Type B pancreatic cell (in vitro differentiated cells): ENCODE measurements at regions not wholly inside any gene's neighbourhood (a gene's known extent, or its start where the extent isn't known, plus 50 kb on each side); places are given as distances from the start of the nearest gene placed in this dataset.

Experiments used
- DNase-seq: peaks from one replicate; pipeline ENCODE4 v3.0.0; 2021; ENCODE audit warnings: mixed read lengths; ENCODE audit not compliant: unreplicated experiment; ENCODE audit errors: extremely low spot score
- H3K27ac Mint-ChIP-seq: 2 replicates; pipeline ENCODE4 v1.8.0; 2021; ENCODE audit warnings: mild to moderate bottlenecking, mixed read lengths
- H3K27me3 Mint-ChIP-seq: 2 replicates; pipeline ENCODE4 v1.8.0; 2021; ENCODE audit warnings: mixed read lengths
- H3K36me3 Mint-ChIP-seq: 2 replicates; pipeline ENCODE4 v1.8.0; 2021; ENCODE audit warnings: mixed read lengths
- H3K4me1 Mint-ChIP-seq: one replicate; pipeline ENCODE4 v1.8.0; 2021; ENCODE audit warnings: mixed read lengths; ENCODE audit not compliant: unreplicated experiment
- H3K4me3 Mint-ChIP-seq: 2 replicates; pipeline ENCODE4 v1.8.0; 2021; ENCODE audit warnings: mild to moderate bottlenecking, mixed read lengths
- H3K9me3 Mint-ChIP-seq: 2 replicates; pipeline ENCODE4 v1.8.0; 2021; ENCODE audit warnings: mixed read lengths
- CTCF ChIP-seq: fragments of 200-600 bp; sonication (generic); conservative IDR thresholded peaks from 2 replicates; pipeline ENCODE4 v1.5.0; 2021; ENCODE audit warnings: antibody characterized with exemption, mild to moderate bottlenecking

GRCh38 chr14:48140804-48141203 is 465.4 kb upstream of the MDGA2 start:
- Mint-ChIP-seq H3K36me3 (no peaks in the 10 kb centered on the region), H3K9me3 (no peaks in the 10 kb centered on the region), H3K27ac (no peak overlapping the region), H3K27me3 (no peaks in the 10 kb centered on the region), H3K4me3 (no peak overlapping the region), H3K4me1 (no peaks in the 10 kb centered on the region)
- DNase-seq = no peak
- no peak for TF ChIP-seq CTCF

- Mint-ChIP-seq H3K4me3 (no peak overlapping the region), H3K27ac (no peak overlapping the region), H3K27me3 (no peaks in the 10 kb centered on the region), H3K4me1 (peaks cover 5% of the 10 kb centered on the region), H3K9me3 (no peaks in the 10 kb centered on the region), H3K36me3 (no peaks in the 10 kb centered on the region)
- no peak for TF ChIP-seq CTCF
- no peak for DNase-seq
Measured at GRCh38 chr14:48129472-48129871, 454.1 kb upstream of the MDGA2 start.

GRCh38 chr14:48127674-48128073 is 452.3 kb upstream of the MDGA2 start:
- Mint-ChIP-seq H3K36me3 (no peaks in the 10 kb centered on the region), H3K4me1 (peaks cover 5% of the 10 kb centered on the region), H3K9me3 (no peaks in the 10 kb centered on the region), H3K27me3 (no peaks in the 10 kb centered on the region), H3K4me3 (no peak overlapping the region), H3K27ac (no peak overlapping the region)
- no peak for DNase-seq
- no peak for TF ChIP-seq CTCF

GRCh38 chr14:48125654-48126053 is 450.2 kb upstream of the MDGA2 start:
- H3K27ac Mint-ChIP-seq = no peak overlapping the region
- no peaks in the 10 kb centered on the region for H3K36me3 Mint-ChIP-seq
- H3K27me3 Mint-ChIP-seq = no peaks in the 10 kb centered on the region
- DNase-seq = no peak
- no peak overlapping the region for H3K4me3 Mint-ChIP-seq
- peaks cover 5% of the 10 kb centered on the region for H3K4me1 Mint-ChIP-seq
- no peak for TF ChIP-seq CTCF
- no peaks in the 10 kb centered on the region for H3K9me3 Mint-ChIP-seq

GRCh38 chr14:48113713-48114112 is 438.3 kb upstream of the MDGA2 start:
- H3K36me3 Mint-ChIP-seq = no peaks in the 10 kb centered on the region
- TF ChIP-seq CTCF = no peak
- H3K4me1 Mint-ChIP-seq = no peaks in the 10 kb centered on the region
- H3K27ac Mint-ChIP-seq = no peak overlapping the region
- no peaks in the 10 kb centered on the region for H3K27me3 Mint-ChIP-seq
- no peaks in the 10 kb centered on the region for H3K9me3 Mint-ChIP-seq
- no peak for DNase-seq
- H3K4me3 Mint-ChIP-seq = no peak overlapping the region

GRCh38 chr14:48111151-48111550 is 435.7 kb upstream of the MDGA2 start:
- TF ChIP-seq CTCF = no peak
- H3K4me1 Mint-ChIP-seq = no peaks in the 10 kb centered on the region
- H3K4me3 Mint-ChIP-seq = no peak overlapping the region
- no peaks in the 10 kb centered on the region for H3K27me3 Mint-ChIP-seq
- DNase-seq = no peak
- H3K36me3 Mint-ChIP-seq = no peaks in the 10 kb centered on the region
- no peaks in the 10 kb centered on the region for H3K9me3 Mint-ChIP-seq
- H3K27ac Mint-ChIP-seq = no peak overlapping the region
